Neural progenitor cell (in vitro differentiated cells): ENCODE measurements at regions not wholly inside any gene's neighbourhood (a gene's known extent, or its start where the extent isn't known, plus 50 kb on each side); places are given as distances from the start of the nearest gene placed in this dataset.

Source experiments
- EZH2 ChIP-seq: fragments of 200-600 bp; sonication (generic); IDR thresholded peaks from 2 replicates; pipeline ENCODE4 v1.6.1; 2017; ENCODE audit warnings: antibody characterized with exemption, mild to moderate bottlenecking, moderate library complexity
- EZH2phosphoT487 ChIP-seq: fragments of 200-600 bp; sonication (generic); IDR thresholded peaks from 2 replicates; pipeline ENCODE4 v1.6.1; 2017; ENCODE audit warnings: antibody characterized with exemption
- TF ChIP-seq, protein P1 (sequence below): fragments of 200-600 bp; sonication (generic); IDR thresholded peaks from 2 replicates; pipeline ENCODE4 v1.5.1; 2017; ENCODE audit warnings: antibody characterized with exemption, mild to moderate bottlenecking

DNA sequence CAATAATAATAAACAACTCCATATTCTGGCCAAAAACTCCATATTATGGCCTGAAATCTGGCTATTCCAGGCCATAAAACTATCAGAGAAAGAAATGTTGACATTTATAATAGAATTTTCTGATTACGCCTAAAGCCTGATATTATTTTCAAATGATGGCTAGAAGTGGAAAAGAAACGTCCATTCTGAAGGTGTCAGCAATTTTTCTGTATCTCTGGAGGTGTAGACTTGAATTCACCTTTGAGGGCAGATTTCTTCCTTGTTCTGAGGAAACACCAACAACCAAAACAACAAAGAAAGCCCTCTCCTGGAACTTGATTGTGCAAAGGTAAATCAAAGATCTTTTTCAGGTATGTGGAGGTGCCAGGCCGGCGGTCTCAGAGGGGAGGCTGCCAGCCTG is 390.7 kb downstream of the DMAC1 start:
- TF ChIP-seq, protein P1, sequence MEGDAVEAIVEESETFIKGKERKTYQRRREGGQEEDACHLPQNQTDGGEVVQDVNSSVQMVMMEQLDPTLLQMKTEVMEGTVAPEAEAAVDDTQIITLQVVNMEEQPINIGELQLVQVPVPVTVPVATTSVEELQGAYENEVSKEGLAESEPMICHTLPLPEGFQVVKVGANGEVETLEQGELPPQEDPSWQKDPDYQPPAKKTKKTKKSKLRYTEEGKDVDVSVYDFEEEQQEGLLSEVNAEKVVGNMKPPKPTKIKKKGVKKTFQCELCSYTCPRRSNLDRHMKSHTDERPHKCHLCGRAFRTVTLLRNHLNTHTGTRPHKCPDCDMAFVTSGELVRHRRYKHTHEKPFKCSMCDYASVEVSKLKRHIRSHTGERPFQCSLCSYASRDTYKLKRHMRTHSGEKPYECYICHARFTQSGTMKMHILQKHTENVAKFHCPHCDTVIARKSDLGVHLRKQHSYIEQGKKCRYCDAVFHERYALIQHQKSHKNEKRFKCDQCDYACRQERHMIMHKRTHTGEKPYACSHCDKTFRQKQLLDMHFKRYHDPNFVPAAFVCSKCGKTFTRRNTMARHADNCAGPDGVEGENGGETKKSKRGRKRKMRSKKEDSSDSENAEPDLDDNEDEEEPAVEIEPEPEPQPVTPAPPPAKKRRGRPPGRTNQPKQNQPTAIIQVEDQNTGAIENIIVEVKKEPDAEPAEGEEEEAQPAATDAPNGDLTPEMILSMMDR: no peak
- TF ChIP-seq EZH2 (no peak), EZH2phosphoT487 (no peak)
